Esophagus muscularis mucosa (tissue), 4 donors: ENCODE measurements at regions not wholly inside any gene's neighbourhood (a gene's known extent, or its start where the extent isn't known, plus 50 kb on each side); places are given as distances from the start of the nearest gene placed in this dataset.

Experiments
- DNase-seq: peaks from one replicate; pipeline ENCODE4 v3.0.0-alpha.2; 2017; ENCODE audit errors: extremely low spot score
- H3K27ac ChIP-seq, 4 donors: fragments of 200-600 bp; sonication (generic); replicated peaks in 1 of 4; 1 replicate in 3 of 4; 2 replicates in 1 of 4; pipeline ENCODE4 v1.5.1; 2016 to 2019; ENCODE audit warnings: mild to moderate bottlenecking in 1 of 4
- H3K27me3 ChIP-seq, 4 donors: fragments of 200-600 bp; sonication (generic); one replicate each; pipeline versions ENCODE4 v1.5.1 to v1.6.0; 2016 to 2019
- H3K36me3 ChIP-seq, 4 donors: fragments of 200-600 bp; sonication (generic); one replicate each; pipeline ENCODE4 v1.5.1; 2016 to 2019
- H3K4me1 ChIP-seq, 4 donors: fragments of 200-600 bp; sonication (generic); one replicate each; pipeline ENCODE4 v1.5.1; 2016 to 2019
- H3K4me3 ChIP-seq, 4 donors: fragments of 200-600 bp; sonication (generic); 1 replicate in 2 of 4; 2 replicates in 2 of 4; pipeline ENCODE4 v1.5.1; 2016 to 2019; ENCODE audit warnings: mild to moderate bottlenecking in 4 of 4, moderate library complexity in 1 of 4
- H3K9me3 ChIP-seq, 4 donors: fragments of 200-600 bp; sonication (generic); 1 replicate in 3 of 4; 2 replicates in 1 of 4; pipeline ENCODE4 v1.5.1; 2016 to 2019
- EP300 ChIP-seq: sonication (generic); formaldehyde crosslinking; IDR thresholded peaks from one replicate; pipeline ENCODE4 v1.6.1; 2017; ENCODE audit warnings: antibody characterized with exemption
- POLR2A ChIP-seq: fragments of 450-650 bp; IDR thresholded peaks from one replicate; pipeline ENCODE4 v1.6.1; 2017; ENCODE audit warnings: antibody characterized with exemption, moderate library complexity, mild to moderate bottlenecking, low read depth
- POLR2AphosphoS5 ChIP-seq, 2 donors: sonication (generic); formaldehyde crosslinking; IDR thresholded peaks; one replicate each; pipeline ENCODE4 v1.6.1; 2017; ENCODE audit warnings: antibody characterized with exemption in 2 of 2
- WGBS: methylation state at CpG from one replicate; pipeline ENCODE4 v1.1.5; 2018; 5-methylcytosine and 5-hydroxymethylcytosine counted together
- intact Hi-C: fragments of 100-400 bp; cut with DNase I; formaldehyde crosslinking; loops from one replicate; pipeline ENCODE4 v1.15.1; 2023
- TF ChIP-seq, protein P1 (sequence below), 3 experiments: fragments of 200-600 bp in 2 of 3; fragments of 450-650 bp in 1 of 3; sonication (generic) in 2 of 3; IDR thresholded peaks; one replicate each; pipeline ENCODE4 v1.5.1; 2017 to 2019; ENCODE audit warnings: antibody characterized with exemption in 3 of 3, mild to moderate bottlenecking in 2 of 3, moderate library complexity in 1 of 3

DNA sequence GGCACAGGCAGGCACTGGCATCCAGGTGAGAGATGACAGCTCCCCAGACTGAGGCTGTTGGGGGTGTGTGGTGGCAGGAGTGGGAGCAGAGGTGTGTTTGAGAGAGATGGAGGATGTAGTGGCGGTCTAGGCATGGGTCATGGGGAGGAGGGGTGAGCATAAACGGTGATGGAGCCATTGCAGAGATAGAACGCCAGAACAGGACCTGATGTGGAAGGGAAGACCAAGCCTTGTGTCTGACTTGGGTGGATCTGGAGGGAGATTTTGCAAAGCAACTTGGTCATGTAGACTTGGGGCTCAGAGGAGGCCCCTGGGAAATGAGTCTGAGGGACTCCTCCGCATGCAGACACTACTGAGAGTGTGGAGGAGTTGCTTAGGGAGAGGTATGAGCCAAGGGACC is 50.0 kb upstream of the CLDN5 start:
- Histone ChIP-seq H3K9me3 (no peaks in the 10 kb centered on the region), H3K27me3 (peaks cover 0 to 32% (median 0%) of the 10 kb centered on the region in 4 donors), H3K4me3 (no peak overlapping the region), H3K4me1 (peaks cover 3 to 19% (median 10%) of the 10 kb centered on the region in 4 donors), H3K27ac (no peak overlapping the region), H3K36me3 (no peaks in the 10 kb centered on the region)
- TF ChIP-seq POLR2AphosphoS5 (IDR thresholded peaks at IDR 0.05) = no peak
- no peak for TF ChIP-seq POLR2A
- TF ChIP-seq EP300 = no peak
- TF ChIP-seq, protein P1, sequence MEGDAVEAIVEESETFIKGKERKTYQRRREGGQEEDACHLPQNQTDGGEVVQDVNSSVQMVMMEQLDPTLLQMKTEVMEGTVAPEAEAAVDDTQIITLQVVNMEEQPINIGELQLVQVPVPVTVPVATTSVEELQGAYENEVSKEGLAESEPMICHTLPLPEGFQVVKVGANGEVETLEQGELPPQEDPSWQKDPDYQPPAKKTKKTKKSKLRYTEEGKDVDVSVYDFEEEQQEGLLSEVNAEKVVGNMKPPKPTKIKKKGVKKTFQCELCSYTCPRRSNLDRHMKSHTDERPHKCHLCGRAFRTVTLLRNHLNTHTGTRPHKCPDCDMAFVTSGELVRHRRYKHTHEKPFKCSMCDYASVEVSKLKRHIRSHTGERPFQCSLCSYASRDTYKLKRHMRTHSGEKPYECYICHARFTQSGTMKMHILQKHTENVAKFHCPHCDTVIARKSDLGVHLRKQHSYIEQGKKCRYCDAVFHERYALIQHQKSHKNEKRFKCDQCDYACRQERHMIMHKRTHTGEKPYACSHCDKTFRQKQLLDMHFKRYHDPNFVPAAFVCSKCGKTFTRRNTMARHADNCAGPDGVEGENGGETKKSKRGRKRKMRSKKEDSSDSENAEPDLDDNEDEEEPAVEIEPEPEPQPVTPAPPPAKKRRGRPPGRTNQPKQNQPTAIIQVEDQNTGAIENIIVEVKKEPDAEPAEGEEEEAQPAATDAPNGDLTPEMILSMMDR (IDR thresholded peaks at IDR 0.05) = no peak
- intact Hi-C loops = no loop called here
- DNase-seq = no peak
- 95% methylated on average over 4 of the region's 4 CpGs for WGBS

DNA sequence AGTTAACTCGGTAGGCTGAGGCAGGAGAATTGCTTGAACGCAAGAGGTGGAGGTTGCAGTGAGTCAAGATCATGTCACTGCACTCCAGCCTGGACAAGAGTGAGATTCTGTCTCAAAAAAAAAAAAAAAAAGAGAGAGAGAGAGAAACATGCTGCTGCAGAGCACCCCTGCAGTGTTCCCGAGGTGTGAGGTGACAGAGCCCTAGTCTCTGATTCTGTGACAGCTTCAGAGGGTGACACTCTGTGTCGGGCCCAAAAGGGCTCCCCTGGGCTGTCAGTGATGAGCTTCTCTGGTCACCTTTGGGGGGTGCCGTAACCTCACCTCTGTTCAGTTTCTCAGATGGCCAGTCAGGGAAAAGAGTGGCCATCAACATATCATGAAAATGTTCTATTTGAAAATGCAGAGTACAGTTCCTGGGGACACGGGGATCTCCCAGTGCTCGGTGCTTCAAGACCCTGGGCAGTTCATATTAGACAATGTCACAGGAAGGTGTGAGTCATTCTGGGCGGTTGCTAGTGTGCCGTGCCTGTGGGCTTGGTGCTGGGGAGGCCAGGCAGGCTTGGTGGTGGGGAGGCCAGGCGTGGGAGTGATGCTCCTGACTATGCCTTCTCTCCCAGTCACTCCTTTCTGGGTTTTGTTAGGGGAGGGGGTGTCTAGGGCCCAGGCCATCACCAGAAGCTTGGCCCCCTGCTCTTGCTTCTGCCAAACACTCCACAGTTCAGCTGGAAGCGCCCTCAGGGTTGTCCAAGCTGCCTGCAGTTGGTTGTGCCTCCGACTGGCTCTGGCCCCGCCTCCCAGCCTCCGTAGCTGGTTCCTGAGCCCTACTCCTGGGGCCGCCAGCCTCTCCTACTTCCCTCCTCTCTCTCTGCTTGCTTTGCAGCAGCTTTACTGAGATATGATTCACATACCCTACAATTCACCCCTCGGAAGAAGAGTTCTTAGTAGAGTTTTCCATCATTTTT is 52.5 kb upstream of the CLDN5 start:
- WGBS = 60% methylated on average over 16 of the region's 16 CpGs
- H3K36me3 ChIP-seq = no peaks in the 10 kb centered on the region
- H3K4me1 ChIP-seq = peaks cover 5 to 24% (median 12%) of the 10 kb centered on the region in 4 donors
- peak overlapping the region in 2 of 4 donors; percentile 41 to 55 for H3K27ac ChIP-seq
- DNase-seq = no peak
- TF ChIP-seq POLR2AphosphoS5 (IDR thresholded peaks at IDR 0.05) (peak; percentile 36 to 52), POLR2A (no peak)
- TF ChIP-seq, protein P1 (IDR thresholded peaks at IDR 0.05) = no peak
- no peak overlapping the region for H3K4me3 ChIP-seq
- no peaks in the 10 kb centered on the region for H3K9me3 ChIP-seq
- H3K27me3 ChIP-seq = peaks cover 0 to 39% (median 0%) of the 10 kb centered on the region in 4 donors
- intact Hi-C loops = no loop called here

DNA sequence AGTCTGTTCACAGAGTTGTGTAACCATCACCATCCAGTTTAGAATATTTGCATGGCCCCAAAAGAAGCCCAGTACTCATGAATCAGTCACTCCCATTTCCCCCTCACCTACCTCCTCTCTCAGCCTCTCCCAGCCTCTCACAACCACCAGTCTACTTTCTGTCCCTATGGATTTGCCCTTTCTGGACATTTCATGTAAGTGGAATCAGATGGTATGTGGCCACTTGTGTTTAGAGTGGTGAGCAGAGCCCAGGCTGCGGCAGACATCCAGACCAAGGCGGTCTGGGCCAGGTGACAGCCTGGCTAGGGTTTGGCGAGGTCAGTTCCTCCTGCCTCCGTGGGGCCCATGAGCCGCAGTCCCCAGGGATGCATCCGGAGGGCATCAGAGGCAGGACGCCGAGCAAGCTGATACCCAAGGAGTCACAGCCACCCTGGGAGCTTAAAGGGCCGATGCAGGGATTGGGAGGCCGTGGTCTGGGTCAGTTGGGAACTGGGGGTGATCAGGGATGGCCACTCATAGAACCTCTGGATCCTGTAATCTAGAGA is 53.3 kb upstream of the CLDN5 start:
- H3K9me3 ChIP-seq = no peaks in the 10 kb centered on the region
- H3K36me3 ChIP-seq = no peaks in the 10 kb centered on the region
- no peak overlapping the region for H3K4me3 ChIP-seq
- intact Hi-C loops = no loop called here
- WGBS = 93% methylated on average over 3 of the region's 10 CpGs
- no peak for TF ChIP-seq POLR2A
- TF ChIP-seq, protein P1 (IDR thresholded peaks at IDR 0.05) = no peak
- peaks cover 5 to 24% (median 12%) of the 10 kb centered on the region in 4 donors for H3K4me1 ChIP-seq
- peak overlapping the region in 3 of 4 donors; percentile 41 to 55 (median 44) for H3K27ac ChIP-seq
- no peak for DNase-seq
- peaks cover 0 to 39% (median 0%) of the 10 kb centered on the region in 4 donors for H3K27me3 ChIP-seq

DNA sequence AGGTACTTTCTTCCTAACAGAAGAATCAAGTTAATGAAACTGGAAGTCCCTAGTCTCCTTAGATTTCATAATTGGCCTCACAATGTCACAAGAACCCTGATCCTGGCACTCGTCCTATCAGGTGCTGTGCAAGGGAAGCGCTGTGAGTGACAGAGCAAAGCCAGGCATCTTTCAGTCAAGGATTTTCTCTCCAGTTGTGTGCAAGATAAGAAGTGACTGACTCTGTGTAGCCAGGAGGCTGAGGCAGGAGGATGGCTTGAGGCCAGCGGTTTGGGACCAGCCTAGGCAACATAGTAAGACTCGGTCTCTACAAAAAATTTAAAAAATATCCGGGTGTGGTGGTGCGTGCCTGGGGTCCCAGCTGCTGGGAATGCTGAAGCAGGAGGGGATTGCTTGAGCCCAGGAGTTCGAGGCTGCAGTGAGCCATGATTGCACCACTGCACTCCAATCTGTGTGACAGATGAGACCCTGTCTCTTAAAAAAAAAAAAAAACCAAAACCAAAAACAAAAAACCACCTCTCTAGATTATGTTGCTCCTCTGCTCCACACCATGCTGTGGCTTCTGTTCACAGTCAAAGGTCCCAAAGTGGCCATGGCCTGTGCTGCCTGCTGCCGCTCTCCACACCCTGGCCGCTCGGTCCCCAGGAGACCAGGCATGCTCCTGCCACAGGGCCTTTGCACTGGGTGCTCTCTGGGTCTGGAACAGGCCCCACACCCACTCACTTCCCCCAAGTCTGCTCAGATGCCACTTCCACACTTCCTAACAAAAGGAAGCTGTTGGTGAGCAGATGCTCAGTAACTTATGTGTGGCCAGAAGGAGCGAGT is 54.2 kb upstream of the CLDN5 start:
- DNase-seq = no peak
- Histone ChIP-seq H3K27me3 (peaks cover 0 to 39% (median 0%) of the 10 kb centered on the region in 4 donors), H3K27ac (no peak overlapping the region), H3K9me3 (no peaks in the 10 kb centered on the region), H3K36me3 (no peaks in the 10 kb centered on the region), H3K4me3 (no peak overlapping the region), H3K4me1 (peaks cover 5 to 24% (median 12%) of the 10 kb centered on the region in 4 donors)
- WGBS = 92% methylated on average over 11 of the region's 11 CpGs
- TF ChIP-seq POLR2A (no peak), EP300 (no peak), POLR2AphosphoS5 (IDR thresholded peaks at IDR 0.05) (no peak)
- TF ChIP-seq, protein P1 (IDR thresholded peaks at IDR 0.05) = no peak
- intact Hi-C loops = no loop called here
